Testis (tissue), 2 donors: ENCODE measurements at regions not wholly inside any gene's neighbourhood (a gene's known extent, or its start where the extent isn't known, plus 50 kb on each side); places are given as distances from the start of the nearest gene placed in this dataset.

Experiments used
- POLR2A ChIP-seq: fragments of 450-650 bp; IDR thresholded peaks from one replicate; pipeline ENCODE4 v1.6.1; 2017; ENCODE audit warnings: antibody characterized with exemption, mild to moderate bottlenecking, moderate library complexity
- TF ChIP-seq, protein P1 (sequence below), 3 experiments: fragments of 450-650 bp in 2 of 3; fragments of 200-600 bp in 1 of 3; sonication (generic) in 1 of 3; IDR thresholded peaks; one replicate each; pipeline ENCODE4 v1.5.1; 2016 to 2019; ENCODE audit warnings: antibody characterized with exemption in 3 of 3, mild to moderate bottlenecking in 2 of 3, moderate library complexity in 1 of 3

DNA sequence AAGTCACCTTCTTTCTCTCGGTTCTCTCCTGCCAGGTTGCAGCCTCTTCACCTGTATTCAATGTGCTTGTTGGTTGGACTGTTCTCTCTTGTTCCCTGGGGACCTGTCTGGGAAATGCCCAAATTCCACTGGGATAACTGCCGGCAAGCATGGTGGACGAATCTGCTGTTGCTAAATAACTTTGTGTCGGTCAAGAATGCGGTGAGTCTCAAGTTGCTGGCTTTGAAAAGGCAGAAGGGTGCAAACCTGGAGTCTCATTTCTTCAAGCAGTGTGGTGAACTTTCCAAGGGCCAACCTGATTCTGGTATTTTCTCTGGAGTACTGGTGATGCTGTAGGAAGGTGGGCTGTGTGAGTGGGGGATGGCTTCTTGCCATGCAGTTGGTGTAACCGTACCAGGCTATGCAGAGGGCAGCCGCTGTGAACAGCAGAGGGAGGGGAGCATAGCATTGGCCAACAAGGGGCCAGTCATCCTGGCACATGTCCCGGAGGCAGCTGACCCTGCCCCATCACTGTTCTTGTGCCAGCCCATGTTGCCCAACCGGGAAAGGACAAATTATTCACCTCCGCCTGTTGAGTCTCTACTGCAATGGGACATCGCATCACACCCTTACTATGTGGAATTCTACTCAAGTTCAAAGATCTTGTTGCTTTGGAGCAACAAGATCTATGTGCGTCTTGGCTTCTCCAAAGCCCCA is 88.1 kb upstream of the SEC11C start:
- TF ChIP-seq, protein P1, sequence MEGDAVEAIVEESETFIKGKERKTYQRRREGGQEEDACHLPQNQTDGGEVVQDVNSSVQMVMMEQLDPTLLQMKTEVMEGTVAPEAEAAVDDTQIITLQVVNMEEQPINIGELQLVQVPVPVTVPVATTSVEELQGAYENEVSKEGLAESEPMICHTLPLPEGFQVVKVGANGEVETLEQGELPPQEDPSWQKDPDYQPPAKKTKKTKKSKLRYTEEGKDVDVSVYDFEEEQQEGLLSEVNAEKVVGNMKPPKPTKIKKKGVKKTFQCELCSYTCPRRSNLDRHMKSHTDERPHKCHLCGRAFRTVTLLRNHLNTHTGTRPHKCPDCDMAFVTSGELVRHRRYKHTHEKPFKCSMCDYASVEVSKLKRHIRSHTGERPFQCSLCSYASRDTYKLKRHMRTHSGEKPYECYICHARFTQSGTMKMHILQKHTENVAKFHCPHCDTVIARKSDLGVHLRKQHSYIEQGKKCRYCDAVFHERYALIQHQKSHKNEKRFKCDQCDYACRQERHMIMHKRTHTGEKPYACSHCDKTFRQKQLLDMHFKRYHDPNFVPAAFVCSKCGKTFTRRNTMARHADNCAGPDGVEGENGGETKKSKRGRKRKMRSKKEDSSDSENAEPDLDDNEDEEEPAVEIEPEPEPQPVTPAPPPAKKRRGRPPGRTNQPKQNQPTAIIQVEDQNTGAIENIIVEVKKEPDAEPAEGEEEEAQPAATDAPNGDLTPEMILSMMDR (IDR thresholded peaks at IDR 0.05) = no peak
- no peak for TF ChIP-seq POLR2A
